Stimulated activated CD8-positive, alpha-beta memory T cell treated with anti-CD3 and anti-CD28 coated beads, Interleukin-7, amount 100 ng/mL, for 48 hours (primary cell): ENCODE measurements at regions not wholly inside any gene's neighbourhood (a gene's known extent, or its start where the extent isn't known, plus 50 kb on each side); places are given as distances from the start of the nearest gene placed in this dataset.

Experiments
- DNase-seq, 2 donors: peaks; one replicate each; pipeline ENCODE4 v3.0.0-alpha.2; 2020; ENCODE audit warnings: low read depth in 1 of 2; ENCODE audit errors: extremely low read depth in 1 of 2

DNA sequence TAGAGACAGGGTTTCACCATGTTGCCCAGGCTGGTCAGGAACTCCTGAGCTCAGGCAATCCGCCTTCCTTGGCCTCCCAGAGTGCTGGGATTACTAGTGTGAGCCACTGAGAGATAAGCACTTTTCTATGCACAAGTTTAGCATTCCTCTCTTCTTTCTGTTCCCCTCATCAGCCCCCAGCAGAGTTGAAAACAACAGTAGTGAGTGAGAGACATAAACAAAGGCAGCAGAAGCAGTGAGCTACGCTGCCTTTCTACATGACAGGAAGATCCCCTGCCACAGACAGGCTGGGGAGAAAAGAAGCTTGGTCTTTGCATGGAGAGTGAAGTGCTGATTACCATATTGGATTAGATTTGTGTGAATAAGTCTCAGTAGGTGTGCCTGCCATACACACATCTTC lies 392.0 kb upstream of the KIRREL3 start:
- DNase-seq: no peak

DNA sequence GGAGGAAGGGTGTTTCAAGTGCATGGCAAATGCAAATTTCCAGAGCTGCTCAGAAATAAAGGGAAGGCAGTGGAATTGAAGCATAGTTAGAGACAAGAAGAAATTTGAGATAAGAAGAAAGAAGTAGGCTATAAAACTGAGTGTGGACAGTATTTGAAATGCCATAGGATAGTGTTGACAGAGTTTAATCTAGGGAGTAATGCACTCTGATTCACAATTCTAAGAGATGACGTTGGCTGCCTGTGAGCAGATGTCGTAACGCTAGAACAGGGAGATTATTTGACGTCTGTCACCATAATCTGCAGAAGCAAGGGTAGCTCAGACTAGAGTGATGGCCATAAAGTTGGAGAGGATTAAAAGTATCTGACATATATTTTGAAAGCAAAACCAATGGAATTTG lies 389.9 kb upstream of the KIRREL3 start:
- DNase-seq: no peak

DNA sequence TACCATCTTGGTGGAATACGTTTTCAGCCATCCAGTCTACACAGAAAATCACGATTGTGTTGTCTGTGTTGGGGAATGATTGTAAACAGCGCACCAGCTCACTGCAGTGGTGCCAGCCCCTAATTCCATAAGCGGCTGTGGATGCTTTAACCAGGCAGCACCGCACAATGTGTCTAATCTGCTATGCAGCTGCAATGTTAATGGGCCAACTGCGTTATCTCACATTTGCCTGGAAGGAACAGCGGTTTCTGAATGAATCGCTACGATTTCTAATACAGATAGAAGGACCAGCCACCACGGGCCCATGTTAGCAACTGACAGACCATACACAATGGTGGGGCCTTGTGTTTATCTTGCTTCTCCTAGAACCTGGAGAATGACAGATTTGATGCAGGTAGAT lies 384.5 kb upstream of the KIRREL3 start:
- no peak for DNase-seq

DNA sequence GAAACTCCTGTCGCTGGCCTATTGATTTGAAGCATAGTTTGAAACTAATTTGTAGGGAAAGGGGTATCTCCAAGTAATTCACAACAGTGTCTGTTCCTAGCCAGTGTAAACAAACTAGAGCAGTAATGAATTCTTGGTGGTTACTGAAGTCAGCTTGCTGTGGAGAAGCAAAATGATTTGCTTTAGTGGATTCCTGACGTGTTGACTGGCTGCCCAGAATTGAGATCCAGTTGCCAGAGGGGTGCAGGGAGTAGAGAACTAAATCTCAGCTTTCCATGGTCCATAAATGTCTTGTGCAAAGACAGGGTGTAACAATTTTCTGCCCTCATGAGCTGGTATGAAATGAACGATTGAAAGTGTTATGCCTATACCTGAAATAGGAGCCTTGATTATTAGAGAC lies 382.5 kb upstream of the KIRREL3 start:
- no peak for DNase-seq

DNA sequence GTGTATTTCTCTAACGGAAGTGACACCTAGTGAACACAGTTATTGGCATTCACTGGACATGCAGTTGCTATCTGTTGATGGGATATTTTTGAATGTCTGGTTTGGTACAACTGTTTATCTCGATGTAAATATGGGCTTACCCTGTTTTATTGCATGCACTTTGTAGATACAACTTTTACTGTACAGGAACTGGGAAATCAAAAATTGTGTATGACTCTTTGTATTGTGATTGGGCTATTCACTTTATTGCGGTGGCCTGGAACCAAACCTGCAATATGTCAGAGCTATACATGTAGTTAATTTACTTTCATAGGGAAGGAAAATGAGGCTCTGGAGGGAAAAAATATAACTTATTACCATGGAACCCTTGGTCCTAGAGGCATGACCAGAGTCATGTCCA lies 380.7 kb upstream of the KIRREL3 start:
- no peak for DNase-seq

DNA sequence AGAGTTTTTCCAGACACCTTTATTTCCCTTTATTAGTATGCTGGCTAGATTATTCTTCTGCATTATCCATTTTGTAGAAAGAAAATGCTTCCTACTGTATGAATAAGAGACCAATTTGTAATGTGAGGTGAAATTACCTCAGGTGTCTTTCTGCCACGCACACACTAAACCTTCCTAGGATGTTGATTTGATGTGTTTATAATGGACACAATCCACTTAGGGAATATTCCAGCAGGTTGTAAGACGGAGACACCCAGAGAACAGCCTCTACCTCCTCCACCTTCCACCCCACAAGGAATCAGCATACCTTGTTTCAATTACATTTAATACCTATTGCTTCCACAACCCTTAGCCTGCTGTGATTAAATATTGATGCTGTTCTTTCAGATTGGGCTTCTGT lies 379.1 kb upstream of the KIRREL3 start:
- DNase-seq: no peak

DNA sequence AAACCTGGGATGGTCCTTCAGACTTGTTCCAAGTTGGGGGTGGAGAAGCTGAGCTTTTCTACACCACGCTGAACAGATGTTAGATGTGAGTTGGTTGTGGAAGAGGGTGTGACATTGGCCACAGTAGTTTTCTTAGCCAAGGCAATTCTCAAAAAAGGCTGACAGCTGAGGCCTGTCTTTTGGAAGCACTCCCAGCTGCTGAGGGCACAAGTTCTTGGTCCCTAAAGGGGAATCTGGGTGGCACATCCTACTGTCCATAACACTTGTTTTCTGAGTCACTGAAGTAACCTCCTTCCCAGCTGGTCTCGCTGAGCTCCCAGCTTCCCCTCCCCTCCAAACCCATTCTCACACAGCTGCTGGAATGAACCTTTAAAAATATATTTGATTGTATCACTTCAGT lies 375.7 kb upstream of the KIRREL3 start:
- DNase-seq: no peak

DNA sequence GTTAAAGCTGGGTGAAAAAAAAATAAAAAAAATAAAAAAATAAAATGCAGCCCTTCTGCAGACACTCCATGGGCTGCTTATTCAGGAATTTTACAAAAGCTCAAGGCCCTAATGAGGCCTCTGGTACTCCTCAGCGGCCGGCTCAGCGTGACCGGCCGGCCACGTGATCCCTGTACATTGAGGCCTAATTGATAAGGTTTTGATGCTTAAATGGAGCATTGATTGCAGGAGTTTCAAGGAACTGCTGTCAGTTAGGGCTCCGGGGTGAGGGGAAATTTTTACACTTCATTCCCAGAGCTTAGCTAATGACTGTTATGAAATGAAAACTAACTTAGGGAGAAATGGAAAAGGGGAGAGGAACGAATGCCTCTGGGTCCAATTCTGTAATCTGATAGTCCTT lies 368.8 kb upstream of the KIRREL3 start:
- no peak for DNase-seq

DNA sequence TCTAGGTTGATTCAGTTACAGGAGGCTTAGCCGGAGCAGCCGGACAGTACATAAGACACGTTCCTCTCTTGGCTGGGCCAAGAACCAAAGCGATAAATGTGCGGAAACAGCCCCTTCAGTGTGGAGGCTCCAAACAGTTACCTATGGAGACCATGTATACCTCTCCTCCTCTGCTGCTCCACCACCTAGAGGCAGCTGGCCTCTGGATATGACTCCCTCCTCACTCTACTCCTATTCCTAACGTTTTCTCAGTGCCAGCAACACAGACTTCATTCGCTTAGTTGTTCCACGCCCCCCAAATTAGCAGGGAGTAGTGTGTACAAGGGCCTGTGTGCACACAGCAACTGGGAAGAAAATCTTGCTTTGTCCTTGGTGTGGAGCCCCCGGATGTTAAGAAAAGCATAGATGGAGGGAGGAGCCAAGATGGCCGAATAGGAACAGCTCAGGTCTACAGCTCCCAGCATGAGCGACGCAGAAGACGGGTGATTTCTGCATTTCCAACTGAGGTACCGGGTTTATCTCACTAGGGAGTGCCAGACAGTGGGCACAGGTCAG lies 362.3 kb upstream of the KIRREL3 start:
- no peak for DNase-seq

DNA sequence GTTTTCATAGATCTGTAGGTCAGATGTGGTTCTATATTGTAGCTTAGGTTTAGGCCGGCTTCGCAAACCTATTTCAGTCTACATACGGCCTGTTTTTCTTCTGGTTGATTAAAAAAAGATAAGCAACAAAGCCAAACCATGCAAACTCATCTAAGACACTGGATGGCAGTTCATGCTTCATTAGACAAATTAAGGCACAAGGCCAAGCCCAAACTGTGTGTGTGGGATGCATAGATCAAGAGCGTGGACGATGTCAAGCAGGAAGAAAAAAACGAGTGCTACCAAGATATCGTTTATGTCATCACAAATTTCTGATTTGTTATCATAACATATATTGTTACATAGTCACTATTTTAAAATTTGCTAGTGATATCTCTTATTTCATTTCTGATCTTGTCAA lies 357.6 kb upstream of the KIRREL3 start:
- no peak for DNase-seq

DNA sequence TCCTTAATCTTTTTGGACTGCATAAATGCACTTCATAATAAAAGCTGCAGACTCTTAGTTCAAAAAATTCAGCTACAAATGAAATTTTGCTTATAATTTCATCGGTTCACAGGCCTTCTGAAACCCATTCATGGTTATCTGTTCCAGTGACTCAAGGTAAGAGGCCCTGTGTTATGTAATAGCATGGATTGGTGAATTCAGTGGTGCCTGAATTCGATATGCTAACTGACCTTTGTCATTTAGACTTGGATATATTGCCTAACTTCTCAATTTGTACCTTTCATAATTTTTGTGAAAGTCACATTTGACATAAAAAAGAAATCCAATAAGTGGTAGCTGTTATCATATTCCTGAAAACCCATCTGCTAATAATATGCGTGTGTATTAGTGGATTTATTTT lies 349.9 kb upstream of the KIRREL3 start:
- no peak for DNase-seq

DNA sequence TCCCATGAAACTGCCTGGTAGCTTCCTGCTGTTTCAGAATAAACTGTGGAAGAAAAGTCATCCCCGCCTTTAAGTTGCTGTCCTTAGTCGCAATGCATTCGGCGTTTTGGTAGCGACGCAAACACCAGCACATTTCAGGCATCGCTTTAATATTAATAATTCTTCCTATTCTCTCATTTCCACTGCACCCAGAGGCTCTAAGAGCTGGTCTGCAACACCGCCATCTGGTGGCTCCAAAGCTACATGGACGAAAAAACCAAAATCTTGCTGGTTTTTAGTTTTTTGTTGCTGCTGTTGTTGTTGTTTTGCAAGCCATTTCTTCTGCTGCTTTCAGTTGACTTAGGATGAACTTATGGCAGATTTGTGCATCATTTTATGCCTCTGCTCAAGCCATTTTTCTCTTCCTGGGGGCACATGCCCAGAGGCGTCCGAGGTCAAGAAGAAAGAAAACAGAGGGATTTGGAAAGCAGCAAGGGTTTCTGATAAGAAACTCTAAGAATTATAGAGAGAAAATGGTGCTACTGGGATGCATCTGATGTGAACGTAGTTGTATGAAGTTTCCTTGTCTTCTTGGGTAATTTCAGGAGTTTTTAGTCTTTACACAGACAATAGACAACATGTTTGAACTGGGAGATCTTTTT lies 345.4 kb upstream of the KIRREL3 start:
- DNase-seq: no peak

DNA sequence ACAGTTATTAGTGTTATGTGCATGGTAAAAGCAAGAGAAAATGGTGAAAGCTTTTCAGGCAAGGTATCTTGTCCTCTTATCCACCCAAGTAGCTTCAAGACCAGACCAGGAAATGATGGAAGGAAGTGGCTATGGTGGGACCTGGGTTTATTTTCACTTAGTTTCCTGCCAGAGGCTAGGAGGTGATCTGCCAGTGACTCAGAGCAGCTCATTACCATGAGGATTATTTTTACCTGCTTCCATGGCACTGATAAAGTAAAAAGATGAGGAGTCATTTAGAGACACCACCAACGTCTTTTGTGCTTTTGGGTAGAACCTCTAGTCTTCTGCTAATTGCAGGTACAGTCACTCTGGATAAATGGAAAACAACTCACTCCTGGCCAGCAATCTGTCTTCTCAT lies 339.9 kb upstream of the KIRREL3 start:
- no peak for DNase-seq

DNA sequence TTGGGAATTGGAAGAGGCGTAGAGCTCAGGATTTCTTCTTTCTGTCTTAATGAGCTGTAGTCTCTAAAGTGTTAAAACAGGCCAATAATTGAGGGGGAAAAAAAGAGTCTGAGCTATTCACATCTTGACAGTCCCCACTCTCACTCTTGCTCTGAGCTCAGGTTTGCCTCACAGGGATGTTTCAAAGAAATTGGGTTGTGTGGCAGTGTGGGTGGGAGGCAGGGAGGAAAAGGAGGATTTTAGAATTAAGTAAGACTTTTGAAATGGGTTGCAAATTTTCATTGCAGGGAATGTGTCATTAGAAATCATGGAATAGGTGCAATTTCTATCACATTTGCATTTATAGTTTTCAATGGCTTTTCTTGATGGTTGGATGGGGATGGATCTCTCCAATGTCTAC lies 338.8 kb upstream of the KIRREL3 start:
- DNase-seq: no peak

DNA sequence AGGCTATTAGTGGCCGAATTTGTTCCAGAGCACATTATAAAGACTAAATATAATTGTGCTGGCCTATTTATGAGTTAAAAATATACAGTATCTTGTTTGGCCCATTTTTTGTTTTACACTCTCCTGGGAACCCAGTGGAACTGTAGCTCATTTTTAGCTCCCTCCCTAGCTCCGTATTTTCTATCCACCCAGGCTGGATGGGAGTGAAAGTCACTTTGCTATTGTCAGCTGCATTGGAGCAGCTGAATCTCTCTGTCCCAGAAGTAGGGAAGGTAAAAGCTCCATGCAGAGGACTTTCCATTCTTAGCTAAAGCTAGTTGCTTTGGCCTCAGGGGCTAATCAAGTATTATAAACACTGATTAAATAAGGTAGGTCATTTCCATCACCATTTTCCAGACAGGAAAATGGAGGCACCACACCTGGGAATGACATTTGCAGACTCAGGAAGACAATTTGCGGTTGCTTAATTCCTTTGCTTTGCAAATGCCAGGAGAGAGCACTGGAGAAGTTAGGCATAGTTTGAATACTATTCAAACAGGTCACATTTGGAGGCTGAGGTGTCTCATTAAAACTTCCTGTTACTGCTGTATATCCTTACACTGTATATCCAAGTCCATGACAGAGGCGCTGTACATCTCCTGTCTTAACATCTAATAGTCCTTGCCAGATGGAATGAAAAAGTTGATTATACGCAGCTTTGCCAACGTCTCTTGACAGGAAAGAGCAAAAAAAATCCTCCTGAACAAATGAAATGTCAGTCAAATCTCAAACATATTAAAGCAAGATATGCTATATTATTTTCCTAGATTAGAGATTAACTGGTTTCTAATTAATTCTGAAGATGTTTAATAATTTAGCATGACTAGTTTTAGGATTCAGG lies 338.1 kb upstream of the KIRREL3 start:
- no peak for DNase-seq

DNA sequence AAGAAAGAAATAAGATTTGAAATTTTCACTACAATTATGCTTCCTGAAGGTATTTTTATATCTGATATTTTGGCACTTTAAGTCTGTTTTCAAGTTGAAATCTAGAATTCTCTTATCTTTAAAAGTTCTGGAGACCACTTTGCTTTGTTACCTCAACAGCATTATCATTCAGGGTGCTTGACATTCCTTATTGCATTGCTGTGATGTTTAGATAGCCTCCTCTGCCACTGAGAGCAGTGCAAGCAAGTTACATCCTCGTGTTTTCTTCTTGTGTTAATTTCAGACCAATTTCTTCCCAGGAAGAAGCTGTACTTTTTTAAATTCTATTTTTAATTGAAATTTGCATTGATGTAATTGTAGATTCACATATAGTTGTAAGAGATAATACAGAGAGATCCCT lies 333.9 kb upstream of the KIRREL3 start:
- DNase-seq: no peak

DNA sequence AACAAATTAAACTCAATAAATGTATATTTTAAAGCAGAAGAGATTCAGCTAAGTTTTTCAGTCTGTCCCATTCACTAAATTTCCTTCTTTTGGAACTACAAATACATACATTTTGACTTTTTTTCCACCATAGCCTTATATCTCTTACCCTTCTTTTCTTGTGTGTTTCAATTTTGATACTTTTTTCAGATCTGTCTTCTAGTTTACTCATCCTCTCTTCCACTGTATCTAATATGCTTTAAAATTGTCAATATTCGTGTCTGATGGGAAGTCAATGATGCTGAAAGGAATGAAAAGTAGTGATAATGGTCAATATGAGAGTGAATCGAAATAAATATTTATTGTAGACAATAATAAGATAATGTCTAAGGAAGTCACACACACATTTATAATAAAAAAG lies 332.3 kb upstream of the KIRREL3 start:
- no peak for DNase-seq

DNA sequence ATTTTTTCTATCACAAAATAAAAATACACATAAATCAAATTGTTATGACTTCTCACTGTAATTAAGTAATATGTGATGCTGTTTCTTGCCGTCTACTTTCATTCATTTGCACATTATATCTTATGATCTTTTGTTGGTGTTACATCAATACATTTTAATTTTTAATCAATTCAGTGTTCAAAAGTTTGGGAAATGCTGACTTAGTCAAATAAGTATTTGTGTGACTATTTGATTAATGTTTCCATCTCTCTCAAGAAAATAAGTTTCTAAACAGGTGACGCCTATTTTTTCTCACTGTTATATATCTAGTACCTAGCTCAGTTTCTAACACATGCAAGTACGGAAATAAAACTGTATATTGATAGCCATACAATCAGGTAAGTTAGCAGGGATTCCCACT lies 329.5 kb upstream of the KIRREL3 start:
- no peak for DNase-seq

DNA sequence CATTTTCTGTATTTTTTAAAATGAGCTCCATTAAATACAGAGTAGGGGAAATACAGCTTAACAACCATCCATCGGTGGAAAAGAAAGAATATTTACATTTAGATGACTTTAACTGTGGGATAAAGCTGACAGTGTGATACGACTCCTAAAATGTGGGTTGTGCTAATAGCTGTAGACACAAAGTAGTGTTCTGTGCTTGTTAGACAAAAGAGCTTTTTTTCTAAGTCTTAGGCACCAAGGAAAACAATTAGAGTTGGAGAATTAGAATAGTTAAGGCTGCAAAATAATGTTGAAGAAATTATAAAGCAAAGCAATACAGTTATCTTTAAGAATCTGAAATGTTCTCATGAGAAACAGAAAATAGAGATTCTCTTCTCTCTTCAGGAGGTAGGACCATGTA lies 307.7 kb upstream of the KIRREL3 start:
- DNase-seq: no peak

DNA sequence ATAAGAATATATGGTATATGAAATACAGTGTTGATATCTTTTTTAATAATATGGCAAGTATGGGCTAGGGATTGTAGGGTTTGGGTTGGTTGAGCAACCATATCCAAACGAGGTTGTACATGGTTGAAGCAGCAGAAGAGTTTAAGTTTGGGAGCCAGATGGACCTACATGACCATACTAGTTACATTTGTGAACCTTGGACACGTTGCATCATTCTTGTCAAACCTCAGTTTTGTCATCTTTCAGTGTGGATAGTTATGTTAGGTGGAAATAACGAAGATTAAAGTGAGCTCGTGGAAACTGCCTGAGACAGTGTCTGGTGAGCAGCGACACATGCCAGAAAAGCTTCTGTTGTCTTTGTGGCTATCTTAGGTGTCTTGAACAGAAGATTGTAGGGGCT lies 307.1 kb upstream of the KIRREL3 start:
- no peak for DNase-seq

DNA sequence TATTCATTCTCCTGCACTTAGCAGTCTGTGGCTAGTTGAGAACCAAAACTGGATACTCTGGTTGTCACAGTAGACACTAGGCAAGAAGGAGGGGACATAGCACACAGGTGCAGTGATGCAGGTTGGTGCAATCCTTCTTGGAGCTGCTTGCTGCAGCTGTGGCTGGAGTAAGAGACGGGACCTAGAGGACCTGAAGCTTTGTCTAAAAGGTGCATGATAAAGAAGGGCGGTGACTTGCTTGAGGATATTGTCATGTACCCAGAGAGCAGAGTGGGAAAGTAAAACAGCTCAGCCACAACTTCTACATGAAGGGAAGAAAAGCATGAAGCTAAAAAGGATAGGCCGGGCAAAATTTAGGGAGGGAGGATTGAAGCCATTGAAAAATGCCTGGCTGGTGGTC lies 304.1 kb upstream of the KIRREL3 start:
- no peak for DNase-seq

DNA sequence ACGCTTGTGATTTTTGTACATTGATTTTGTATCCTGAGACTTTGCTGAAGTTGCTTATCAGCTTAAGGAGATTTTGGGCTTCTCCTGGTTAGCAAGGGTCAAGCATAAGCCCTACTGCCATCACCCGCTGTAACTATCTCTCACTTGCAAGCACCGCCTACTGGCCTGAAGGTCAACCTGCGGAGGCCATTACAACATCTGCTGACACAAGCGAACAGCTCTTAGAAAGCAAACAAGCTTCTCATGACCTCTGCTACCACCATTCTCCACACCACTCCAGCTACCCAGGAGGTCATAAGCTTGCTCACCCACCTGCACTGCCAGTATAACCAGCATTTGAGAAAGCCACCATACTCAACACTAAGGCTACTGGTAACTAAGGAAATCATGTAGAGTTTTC lies 288.4 kb upstream of the KIRREL3 start:
- no peak for DNase-seq
